ENCODE measurements at regions not wholly inside any gene's neighbourhood (a gene's known extent, or its start where the extent isn't known, plus 50 kb on each side); places are given as distances from the start of the nearest gene placed in this dataset.

DNA sequence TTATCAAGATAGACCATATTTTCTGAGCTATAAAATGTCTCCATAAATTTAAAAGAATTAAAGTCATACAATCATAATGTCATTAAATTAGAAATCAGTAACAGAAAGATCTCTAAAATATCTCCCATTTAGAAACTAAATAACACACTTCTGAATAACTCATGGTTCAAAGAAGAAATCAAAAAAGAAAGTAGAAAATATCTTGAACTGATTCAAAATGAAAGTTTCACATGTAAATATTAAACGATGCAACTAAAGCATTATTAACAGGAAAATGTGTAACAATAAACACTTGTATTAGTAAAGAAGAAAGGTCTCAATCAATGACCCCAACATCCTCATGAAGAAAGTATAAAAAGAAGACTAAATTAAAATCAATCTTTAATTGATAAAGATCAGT lies 50.5 kb upstream of the PZP start:
- Histone ChIP-seq H3K9ac (ENCODE audit: extremely low read depth, insufficient read length, low read length) (no peak overlapping the region), H2BK12ac (ENCODE audit: insufficient read length, low read depth, low read length) (no peak overlapping the region), H2BK5ac (ENCODE audit: insufficient read length, low read length) (no peak overlapping the region), H4K91ac (ENCODE audit: insufficient read length, low read depth, low read length) (no peak overlapping the region), H2AFZ (ENCODE audit: low read length) (no peak overlapping the region), H3K9me3 (ENCODE audit: control insufficient read depth, low read depth, low read length) (no peaks in the 10 kb centered on the region), H3T11ph (ENCODE audit: low read length) (no peak overlapping the region), H3K4me1 (ENCODE audit: insufficient read depth, low read length) (no peaks in the 10 kb centered on the region), H2AK5ac (ENCODE audit: insufficient read length, low read length) (no peak overlapping the region), H3K27ac (ENCODE audit: insufficient read length, low read depth, low read length) (no peak overlapping the region), H3K23me2 (ENCODE audit: insufficient read length, low read depth, low read length, poor library complexity, severe bottlenecking) (no peaks in the 10 kb centered on the region), H3K27me3 (ENCODE audit: insufficient read depth, low read length) (no peaks in the 10 kb centered on the region), H3K14ac (ENCODE audit: insufficient read depth, low read length) (no peak overlapping the region), H2BK20ac (ENCODE audit: low read depth, low read length, poor library complexity, severe bottlenecking) (no peak overlapping the region), H3K79me1 (ENCODE audit: insufficient read depth, low read depth, low read length, poor library complexity, severe bottlenecking) (no peaks in the 10 kb centered on the region), H3K4ac (ENCODE audit: low read depth, low read length) (no peak overlapping the region), H4K20me1 (ENCODE audit: control insufficient read depth, insufficient read depth, insufficient read length) (no peaks in the 10 kb centered on the region), H4K5ac (ENCODE audit: insufficient read length, low read depth, low read length) (no peak overlapping the region), H4K8ac (replicated peaks; ENCODE audit: insufficient read length, low read depth, low read length) (no peak overlapping the region), H3K18ac (ENCODE audit: insufficient read length, low read depth, low read length) (no peak overlapping the region), H3K4me2 (ENCODE audit: insufficient read depth, insufficient read length, low read length) (no peak overlapping the region), H2BK120ac (ENCODE audit: low read depth, low read length, poor library complexity, severe bottlenecking) (no peak overlapping the region), H2BK15ac (ENCODE audit: low read depth, low read length) (no peak overlapping the region), H3K23ac (ENCODE audit: insufficient read length, low read depth, low read length) (no peak overlapping the region), H3K79me2 (ENCODE audit: insufficient read depth, low read length) (no peaks in the 10 kb centered on the region), H3K56ac (ENCODE audit: insufficient read length, low read depth, low read length) (no peak overlapping the region)
- no peaks in the 10 kb centered on the region; the same call in 1 of the 2 replicates for H3K27me3 Mint-ChIP-seq (ENCODE audit: low read depth)
- H3K4me1 Mint-ChIP-seq: peaks cover 5% of the 10 kb centered on the region in 2 experiments
- WGBS (ENCODE audit: extremely low coverage, insufficient read length, low lambda C conversion rate): no CpG with 5 or more reads among the region's 1 CpG
- H3K9me3 Mint-ChIP-seq: no peaks in the 10 kb centered on the region
- no peak overlapping the region for H3K4me3 Mint-ChIP-seq
- no peak overlapping the region for H3K27ac Mint-ChIP-seq
- no peak for DNase-seq
- H3K36me3 Mint-ChIP-seq (ENCODE audit: insufficient read depth in 1 of 3, low read depth in 3 of 3): no peaks in the 10 kb centered on the region
- TF ChIP-seq, protein P1, sequence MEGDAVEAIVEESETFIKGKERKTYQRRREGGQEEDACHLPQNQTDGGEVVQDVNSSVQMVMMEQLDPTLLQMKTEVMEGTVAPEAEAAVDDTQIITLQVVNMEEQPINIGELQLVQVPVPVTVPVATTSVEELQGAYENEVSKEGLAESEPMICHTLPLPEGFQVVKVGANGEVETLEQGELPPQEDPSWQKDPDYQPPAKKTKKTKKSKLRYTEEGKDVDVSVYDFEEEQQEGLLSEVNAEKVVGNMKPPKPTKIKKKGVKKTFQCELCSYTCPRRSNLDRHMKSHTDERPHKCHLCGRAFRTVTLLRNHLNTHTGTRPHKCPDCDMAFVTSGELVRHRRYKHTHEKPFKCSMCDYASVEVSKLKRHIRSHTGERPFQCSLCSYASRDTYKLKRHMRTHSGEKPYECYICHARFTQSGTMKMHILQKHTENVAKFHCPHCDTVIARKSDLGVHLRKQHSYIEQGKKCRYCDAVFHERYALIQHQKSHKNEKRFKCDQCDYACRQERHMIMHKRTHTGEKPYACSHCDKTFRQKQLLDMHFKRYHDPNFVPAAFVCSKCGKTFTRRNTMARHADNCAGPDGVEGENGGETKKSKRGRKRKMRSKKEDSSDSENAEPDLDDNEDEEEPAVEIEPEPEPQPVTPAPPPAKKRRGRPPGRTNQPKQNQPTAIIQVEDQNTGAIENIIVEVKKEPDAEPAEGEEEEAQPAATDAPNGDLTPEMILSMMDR (conservative IDR thresholded peaks at IDR 0.05): no peak

Measured in H9 (cell line).